ENCODE measurements at regions not wholly inside any gene's neighbourhood (a gene's known extent, or its start where the extent isn't known, plus 50 kb on each side); places are given as distances from the start of the nearest gene placed in this dataset.
A peak's percentile ranks its signal among the peaks of the same experiment; 100 is the strongest.

GRCh38 chr3:33947272-33948195, 149.1 kb downstream of the PDCD6IP start:
- Mint-ChIP-seq H3K27ac (ENCODE audit: unreplicated experiment) (no peak overlapping the region), H3K9me3 (ENCODE audit: low read depth) (no peaks in the 10 kb centered on the region), H3K4me1 (ENCODE audit: low read depth) (no peaks in the 10 kb centered on the region), H3K36me3 (ENCODE audit: low read depth) (no peaks in the 10 kb centered on the region), H3K4me3 (ENCODE audit: unreplicated experiment) (no peak overlapping the region), H3K27me3 (ENCODE audit: low read depth) (peaks cover 25% of the 10 kb centered on the region)
- TF ChIP-seq CTCF (IDR thresholded peaks at IDR 0.05), result no peak
- DNase-seq (ENCODE audit: low spot score), result no peak

DNA sequence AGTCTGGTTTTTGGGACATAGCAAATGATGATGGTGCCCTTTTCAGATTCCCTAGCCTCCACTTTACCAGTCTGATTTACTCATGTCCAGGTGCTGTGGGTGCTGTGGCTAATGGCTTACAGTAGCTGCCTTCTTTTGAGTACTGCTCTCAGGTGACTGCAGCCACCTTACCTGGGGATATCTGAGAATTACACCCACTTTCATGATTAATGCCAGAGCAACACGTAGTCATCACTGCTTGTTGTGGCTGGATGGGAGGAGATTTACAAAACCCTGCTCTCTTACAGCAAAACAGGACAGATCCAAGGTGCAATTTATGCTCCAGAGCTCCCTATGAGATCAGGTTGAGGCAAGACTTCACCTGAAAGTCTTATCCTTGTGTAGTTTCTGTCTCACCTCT, 150.6 kb downstream of the PDCD6IP start:
- Mint-ChIP-seq H3K4me1 (ENCODE audit: low read depth) (no peaks in the 10 kb centered on the region), H3K27ac (ENCODE audit: unreplicated experiment) (no peak overlapping the region), H3K27me3 (ENCODE audit: low read depth) (peaks cover 30% of the 10 kb centered on the region), H3K36me3 (ENCODE audit: low read depth) (no peaks in the 10 kb centered on the region), H3K9me3 (ENCODE audit: low read depth) (no peaks in the 10 kb centered on the region), H3K4me3 (ENCODE audit: unreplicated experiment) (no peak overlapping the region)
- DNase-seq (ENCODE audit: low spot score), result no peak
- no peak for TF ChIP-seq CTCF (IDR thresholded peaks at IDR 0.05)

GRCh38 chr3:33954956-33955355, 156.5 kb downstream of the PDCD6IP start:
- peaks cover 3% of the 10 kb centered on the region for H3K4me1 Mint-ChIP-seq (ENCODE audit: low read depth)
- no peak for DNase-seq (ENCODE audit: low spot score)
- H3K27ac Mint-ChIP-seq (ENCODE audit: unreplicated experiment), result no peak overlapping the region
- peak; percentile 61 for TF ChIP-seq CTCF (IDR thresholded peaks at IDR 0.05)
- no peaks in the 10 kb centered on the region for H3K36me3 Mint-ChIP-seq (ENCODE audit: low read depth)
- no peaks in the 10 kb centered on the region for H3K9me3 Mint-ChIP-seq (ENCODE audit: low read depth)
- no peak overlapping the region for H3K4me3 Mint-ChIP-seq (ENCODE audit: unreplicated experiment)
- peaks cover 22% of the 10 kb centered on the region for H3K27me3 Mint-ChIP-seq (ENCODE audit: low read depth)

GRCh38 chr3:33956206-33956605, 157.8 kb downstream of the PDCD6IP start:
- Mint-ChIP-seq H3K27ac (ENCODE audit: unreplicated experiment) (no peak overlapping the region), H3K4me3 (ENCODE audit: unreplicated experiment) (no peak overlapping the region), H3K9me3 (ENCODE audit: low read depth) (no peaks in the 10 kb centered on the region), H3K36me3 (ENCODE audit: low read depth) (no peaks in the 10 kb centered on the region), H3K4me1 (ENCODE audit: low read depth) (peaks cover 3% of the 10 kb centered on the region), H3K27me3 (ENCODE audit: low read depth) (peaks cover 16% of the 10 kb centered on the region)
- no peak for DNase-seq (ENCODE audit: low spot score)
- TF ChIP-seq CTCF (IDR thresholded peaks at IDR 0.05), result no peak

DNA sequence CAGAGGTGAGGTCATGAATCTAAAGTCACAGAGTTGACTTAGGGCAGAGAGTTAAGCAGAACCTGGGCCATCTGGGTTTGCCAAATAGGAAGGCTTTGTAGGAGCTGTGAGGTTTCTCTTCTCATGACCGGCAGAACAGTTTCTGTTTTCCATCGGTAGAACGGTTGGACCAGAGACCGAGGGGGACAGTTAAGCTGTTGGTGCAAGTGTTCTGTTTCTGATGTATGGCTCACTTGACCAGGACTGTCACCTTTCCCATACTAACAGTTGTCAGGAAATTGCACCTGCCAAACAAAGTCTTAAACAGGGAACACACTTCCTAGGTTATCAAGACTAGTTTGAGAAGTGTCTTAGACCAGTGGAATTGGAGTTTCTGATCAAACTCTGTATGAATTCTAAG, 158.3 kb downstream of the PDCD6IP start:
- no peak for TF ChIP-seq CTCF (IDR thresholded peaks at IDR 0.05)
- H3K36me3 Mint-ChIP-seq (ENCODE audit: low read depth), result no peaks in the 10 kb centered on the region
- H3K4me1 Mint-ChIP-seq (ENCODE audit: low read depth), result peaks cover 3% of the 10 kb centered on the region
- no peak overlapping the region for H3K27ac Mint-ChIP-seq (ENCODE audit: unreplicated experiment)
- H3K9me3 Mint-ChIP-seq (ENCODE audit: low read depth), result peaks cover 2% of the 10 kb centered on the region
- H3K4me3 Mint-ChIP-seq (ENCODE audit: unreplicated experiment), result no peak overlapping the region
- H3K27me3 Mint-ChIP-seq (ENCODE audit: low read depth), result peaks cover 13% of the 10 kb centered on the region
- DNase-seq (ENCODE audit: low spot score), result no peak
